Lower lobe of right lung (tissue), 2 donors: ENCODE measurements at regions not wholly inside any gene's neighbourhood (a gene's known extent, or its start where the extent isn't known, plus 50 kb on each side); places are given as distances from the start of the nearest gene placed in this dataset.
"Not testable (repeated sequence)": the region's sequence is repeated elsewhere in the genome, so short reads cannot be mapped to it uniquely, and the experiment has no call there.

ENCODE experiments used
- ATAC-seq, 2 donors: fragments of 200-7000 bp; cut with Tn5 transposase; one replicate each; pipeline ENCODE4 v1.9.1; 2020 to 2022; ENCODE audit warnings: mild to moderate bottlenecking in 2 of 2, moderate library complexity in 2 of 2
- DNase-seq: peaks from one replicate; pipeline ENCODE4 v3.0.0-alpha.2; 2020
- H3K27ac ChIP-seq: fragments of 200-600 bp; one replicate; pipeline ENCODE4 v1.8.0; 2022
- H3K27me3 ChIP-seq: fragments of 200-600 bp; one replicate; pipeline ENCODE4 v1.8.0; 2022; ENCODE audit warnings: low read depth
- H3K36me3 ChIP-seq: fragments of 200-600 bp; one replicate; pipeline ENCODE4 v1.8.0; 2022; ENCODE audit warnings: mild to moderate bottlenecking
- H3K4me1 ChIP-seq: fragments of 200-600 bp; one replicate; pipeline ENCODE4 v1.8.0; 2022
- H3K4me3 ChIP-seq: fragments of 200-600 bp; one replicate; pipeline ENCODE4 v1.8.0; 2022; ENCODE audit warnings: mild to moderate bottlenecking
- H3K9me3 ChIP-seq: fragments of 200-600 bp; one replicate; pipeline ENCODE4 v1.8.0; 2022
- intact Hi-C: fragments of 100-400 bp; cut with DNase I; formaldehyde crosslinking; loops from one replicate; pipeline ENCODE4 v1.11.0; 2022
- TF ChIP-seq, protein P1 (sequence below): fragments of 200-600 bp; IDR thresholded peaks from one replicate; pipeline ENCODE4 v1.8.0; 2022; ENCODE audit warnings: antibody characterized with exemption, mild to moderate bottlenecking
- donor health status: DM: no; HTN: yes; CAD: no; lungs with severe emphysema.

DNA sequence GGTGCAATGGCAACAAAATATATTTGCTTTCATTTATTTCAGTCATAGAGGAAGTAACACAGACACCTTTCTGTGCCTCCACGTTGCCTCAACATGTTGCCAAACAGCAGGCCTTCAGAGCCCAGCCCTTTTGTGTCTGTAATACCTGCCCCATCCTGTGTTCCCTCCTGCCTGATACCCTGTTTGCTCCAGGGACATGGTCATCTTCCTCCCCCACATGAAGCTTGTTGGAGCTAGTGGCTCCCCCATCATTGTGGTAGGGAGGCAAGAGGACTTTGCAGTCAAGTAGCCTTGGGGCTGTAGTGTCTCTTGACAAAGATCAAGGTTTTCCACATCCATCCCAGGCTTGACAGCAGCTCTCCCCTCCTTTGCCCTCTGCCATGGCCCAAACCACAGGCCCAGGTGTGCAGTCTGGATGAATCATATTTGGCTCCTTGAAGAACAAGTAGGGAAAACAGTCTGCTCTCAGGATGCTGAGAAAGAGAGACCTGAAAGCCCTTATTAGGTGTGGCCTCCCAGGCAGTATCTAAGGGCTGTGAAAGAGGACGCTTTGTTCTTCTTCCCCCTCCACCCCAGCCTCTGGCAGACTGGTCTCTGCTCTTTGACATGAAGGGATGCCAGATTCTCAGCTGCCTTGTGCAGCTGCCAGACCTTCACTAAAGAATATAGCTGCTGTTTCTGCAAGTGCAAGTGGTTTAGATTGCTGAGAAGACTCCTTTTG, 329.0 kb downstream of the C12orf75 start:
- TF ChIP-seq, protein P1, sequence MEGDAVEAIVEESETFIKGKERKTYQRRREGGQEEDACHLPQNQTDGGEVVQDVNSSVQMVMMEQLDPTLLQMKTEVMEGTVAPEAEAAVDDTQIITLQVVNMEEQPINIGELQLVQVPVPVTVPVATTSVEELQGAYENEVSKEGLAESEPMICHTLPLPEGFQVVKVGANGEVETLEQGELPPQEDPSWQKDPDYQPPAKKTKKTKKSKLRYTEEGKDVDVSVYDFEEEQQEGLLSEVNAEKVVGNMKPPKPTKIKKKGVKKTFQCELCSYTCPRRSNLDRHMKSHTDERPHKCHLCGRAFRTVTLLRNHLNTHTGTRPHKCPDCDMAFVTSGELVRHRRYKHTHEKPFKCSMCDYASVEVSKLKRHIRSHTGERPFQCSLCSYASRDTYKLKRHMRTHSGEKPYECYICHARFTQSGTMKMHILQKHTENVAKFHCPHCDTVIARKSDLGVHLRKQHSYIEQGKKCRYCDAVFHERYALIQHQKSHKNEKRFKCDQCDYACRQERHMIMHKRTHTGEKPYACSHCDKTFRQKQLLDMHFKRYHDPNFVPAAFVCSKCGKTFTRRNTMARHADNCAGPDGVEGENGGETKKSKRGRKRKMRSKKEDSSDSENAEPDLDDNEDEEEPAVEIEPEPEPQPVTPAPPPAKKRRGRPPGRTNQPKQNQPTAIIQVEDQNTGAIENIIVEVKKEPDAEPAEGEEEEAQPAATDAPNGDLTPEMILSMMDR = no peak
- H3K4me3 ChIP-seq = no peak overlapping the region
- no peaks in the 10 kb centered on the region for H3K36me3 ChIP-seq
- no peak overlapping the region for H3K27ac ChIP-seq
- ATAC-seq (no peak), DNase-seq (no peak)
- H3K9me3 ChIP-seq = no peaks in the 10 kb centered on the region
- intact Hi-C loops = no loop called here
- H3K27me3 ChIP-seq = no peaks in the 10 kb centered on the region
- H3K4me1 ChIP-seq = no peaks in the 10 kb centered on the region

DNA sequence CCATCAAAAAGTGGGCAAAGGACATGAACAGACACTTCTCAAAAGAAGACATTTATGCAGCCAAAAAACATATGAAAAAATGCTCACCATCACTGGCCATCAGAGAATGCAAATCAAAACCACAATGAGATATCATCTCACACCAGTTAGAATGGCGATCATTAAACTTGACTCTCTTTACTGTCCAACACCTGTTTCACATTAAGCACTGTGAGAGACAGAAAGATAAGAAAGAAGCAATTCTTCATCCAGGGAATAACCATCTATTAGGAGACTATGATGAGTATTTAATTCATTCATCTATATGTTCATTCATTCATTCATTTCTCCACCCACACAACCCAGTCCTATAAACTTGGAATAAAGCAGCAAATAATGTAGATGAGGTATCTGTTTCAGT, 334.3 kb downstream of the C12orf75 start:
- H3K27me3 ChIP-seq, H3K4me3 ChIP-seq, intact Hi-C loops, ATAC-seq, H3K4me1 ChIP-seq, H3K9me3 ChIP-seq, H3K27ac ChIP-seq, DNase-seq, H3K36me3 ChIP-seq: not testable (repeated sequence)

DNA sequence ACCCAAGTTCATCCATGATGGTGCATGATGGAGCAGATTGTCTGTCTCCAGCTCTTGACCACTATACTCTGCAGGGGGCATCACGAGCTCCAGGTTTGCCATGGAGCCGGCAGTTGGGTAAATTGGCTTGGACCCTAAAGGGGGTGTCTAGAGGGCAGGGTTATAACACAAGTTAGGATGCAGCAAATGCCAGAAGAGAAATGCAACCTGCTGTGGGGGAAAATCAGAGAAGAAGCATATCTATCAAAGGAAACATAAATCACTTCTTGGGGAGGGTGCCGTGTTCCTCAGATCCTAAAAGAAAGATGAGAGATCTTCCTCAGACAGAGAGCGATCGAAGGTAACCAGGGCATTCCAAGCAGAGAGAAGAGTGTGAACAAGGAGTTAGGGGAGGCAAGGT, 334.9 kb downstream of the C12orf75 start:
- Histone ChIP-seq H3K36me3 (no peaks in the 10 kb centered on the region), H3K9me3 (no peaks in the 10 kb centered on the region), H3K4me3 (no peak overlapping the region), H3K27me3 (no peaks in the 10 kb centered on the region), H3K4me1 (no peaks in the 10 kb centered on the region), H3K27ac (no peak overlapping the region)
- ATAC-seq (no peak), DNase-seq (no peak)
- intact Hi-C loops = no loop called here
- TF ChIP-seq, protein P1 = no peak

DNA sequence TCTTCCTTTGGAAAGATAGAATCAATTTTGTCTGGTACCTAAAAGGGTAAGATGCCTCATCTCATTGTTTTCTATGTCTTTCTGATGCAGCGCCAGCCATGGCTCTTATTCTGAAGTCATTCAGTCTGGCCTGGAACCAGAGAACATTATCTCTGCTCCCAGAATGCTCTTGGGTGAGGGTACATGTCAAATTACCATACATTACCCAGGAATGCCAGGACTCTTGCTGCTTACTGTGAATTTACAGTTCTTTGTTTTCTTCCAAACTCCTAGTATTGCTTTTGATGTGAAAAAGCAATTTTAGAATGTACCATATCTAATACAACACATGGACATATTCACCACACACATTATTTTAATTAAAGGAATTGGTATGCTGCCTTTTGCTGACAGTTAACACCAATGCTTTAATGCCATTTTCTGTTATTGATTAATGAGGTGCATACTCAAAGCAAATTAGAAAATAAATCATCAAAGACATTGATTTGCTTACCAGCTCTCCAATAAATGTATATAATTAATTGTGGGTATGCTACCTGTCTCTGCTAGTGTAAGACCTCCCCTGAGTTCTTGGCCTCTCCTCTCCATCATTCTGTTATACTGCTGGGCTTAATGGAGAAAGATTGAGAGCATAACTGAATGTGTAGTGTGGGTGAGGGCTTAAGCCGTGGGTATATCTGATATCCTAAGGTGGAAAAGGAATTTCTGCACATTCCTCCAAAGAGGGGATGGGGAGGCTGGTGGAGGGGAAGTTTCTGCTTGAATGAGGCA, 337.7 kb downstream of the C12orf75 start:
- no peak for DNase-seq
- no peak for ATAC-seq
- no peaks in the 10 kb centered on the region for H3K36me3 ChIP-seq
- peaks cover 15% of the 10 kb centered on the region for H3K4me1 ChIP-seq
- no peak overlapping the region for H3K27ac ChIP-seq
- no peak overlapping the region for H3K4me3 ChIP-seq
- TF ChIP-seq, protein P1 = no peak
- H3K27me3 ChIP-seq = no peaks in the 10 kb centered on the region
- intact Hi-C loops = no loop called here
- H3K9me3 ChIP-seq = no peaks in the 10 kb centered on the region

DNA sequence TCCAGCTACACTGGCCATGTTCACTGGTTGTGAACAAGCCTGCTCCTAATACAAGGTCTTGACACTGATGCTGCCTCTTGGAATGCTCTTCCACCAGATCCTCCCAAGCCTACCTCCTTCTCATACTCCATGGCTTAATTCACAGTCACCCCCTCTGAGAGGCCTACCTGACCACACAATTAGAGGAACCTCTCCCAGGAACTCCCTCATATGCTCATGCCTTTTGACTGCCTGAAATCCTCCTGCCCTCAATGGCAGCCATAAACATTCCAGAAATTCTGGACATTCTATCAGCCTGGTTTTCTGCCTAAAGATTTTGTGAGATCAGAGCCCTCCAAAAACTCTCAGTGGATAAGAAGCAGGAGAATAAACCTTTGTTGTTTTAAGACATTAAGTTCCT, 340.2 kb downstream of the C12orf75 start:
- H3K27ac ChIP-seq = peak overlapping the region; percentile 16
- DNase-seq = no peak
- no peaks in the 10 kb centered on the region for H3K9me3 ChIP-seq
- H3K27me3 ChIP-seq = no peaks in the 10 kb centered on the region
- no peaks in the 10 kb centered on the region for H3K36me3 ChIP-seq
- H3K4me1 ChIP-seq = peaks cover 27% of the 10 kb centered on the region
- TF ChIP-seq, protein P1 = no peak
- intact Hi-C loops = no loop called here
- no peak for ATAC-seq
- H3K4me3 ChIP-seq = no peak overlapping the region

DNA sequence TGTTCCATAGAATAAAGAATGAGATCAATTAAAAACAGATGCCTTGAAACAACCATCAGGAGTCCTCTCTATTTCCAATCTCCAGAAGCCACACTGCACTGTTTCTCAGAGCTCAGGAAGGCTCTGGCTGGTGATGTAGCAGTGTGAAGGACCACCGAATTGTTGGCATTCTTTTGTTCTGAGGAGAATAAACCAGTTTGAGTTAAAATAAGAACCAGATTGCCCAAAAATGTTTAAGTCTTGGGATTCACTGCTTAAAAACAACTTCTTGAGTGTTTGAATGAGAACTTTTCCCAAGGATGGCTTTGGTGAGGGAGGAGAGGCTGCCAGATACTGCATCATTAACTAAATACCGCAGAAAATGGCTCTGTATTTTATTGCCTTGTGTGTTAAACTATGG, 341.2 kb downstream of the C12orf75 start:
- H3K9me3 ChIP-seq = no peaks in the 10 kb centered on the region
- H3K4me1 ChIP-seq = peaks cover 35% of the 10 kb centered on the region
- DNase-seq = no peak
- no peak overlapping the region for H3K4me3 ChIP-seq
- H3K36me3 ChIP-seq = no peaks in the 10 kb centered on the region
- ATAC-seq = no peak
- H3K27me3 ChIP-seq = no peaks in the 10 kb centered on the region
- peak overlapping the region; percentile 66 for H3K27ac ChIP-seq
- TF ChIP-seq, protein P1 = no peak
- intact Hi-C loops = no loop called here
